Activated CD4-positive, alpha-beta memory T cell treated with anti-CD3 and anti-CD28 coated beads, Interleukin-2, amount 10 ng/mL, durations not matched to agents 7 days and 5 days (primary cell): ENCODE measurements at regions not wholly inside any gene's neighbourhood (a gene's known extent, or its start where the extent isn't known, plus 50 kb on each side); places are given as distances from the start of the nearest gene placed in this dataset.

Experiments
- CTCF ChIA-PET: fragments of 350-600 bp; sonication (Branson Sonifier 250); formaldehyde crosslinking; loops from one replicate; lab custom pipeline; 2021; ENCODE audit warnings: antibody characterized with exemption, inconsistent platforms; lab: Charles Lee
- POLR2A ChIA-PET: fragments of 350-600 bp; sonication (Branson Sonifier 250); formaldehyde crosslinking; loops from one replicate; lab custom pipeline; 2021; ENCODE audit warnings: antibody characterized with exemption; lab: Charles Lee
- DNase-seq: peaks from one replicate; pipeline ENCODE4 v3.0.0-alpha.2; 2020
- H3K27ac Mint-ChIP-seq: one replicate; pipeline ENCODE4 v1.8.0; 2021; ENCODE audit warnings: mild to moderate bottlenecking, mixed read lengths
- H3K27me3 Mint-ChIP-seq: one replicate; pipeline ENCODE4 v1.8.0; 2021; ENCODE audit warnings: mixed read lengths
- H3K36me3 Mint-ChIP-seq: one replicate; pipeline ENCODE4 v1.8.0; 2021; ENCODE audit warnings: low read depth, mixed read lengths
- H3K4me1 Mint-ChIP-seq: one replicate; pipeline ENCODE4 v1.8.0; 2021; ENCODE audit warnings: mixed read lengths
- H3K4me3 Mint-ChIP-seq: one replicate; pipeline ENCODE4 v1.8.0; 2021; ENCODE audit warnings: mild to moderate bottlenecking, mixed read lengths
- H3K9me3 Mint-ChIP-seq: one replicate; pipeline ENCODE4 v1.8.0; 2021; ENCODE audit warnings: mixed read lengths

GRCh38 chr1:110763149-110763548 lies 88.4 kb upstream of the KCNA3 start:
- Mint-ChIP-seq H3K9me3 (no peaks in the 10 kb centered on the region), H3K27ac (no peak overlapping the region), H3K36me3 (no peaks in the 10 kb centered on the region), H3K4me3 (no peak overlapping the region), H3K27me3 (peaks cover 24% of the 10 kb centered on the region), H3K4me1 (peaks cover 9% of the 10 kb centered on the region)
- CTCF ChIA-PET, result interaction anchor here (3.6 to 7.0 kb wide), 5 partner anchors 17 to 146 kb away, joined by 24 to 158 read pairs (median 33); no protein-coding TSS in a partner anchor
- DNase-seq, result no peak
- POLR2A ChIA-PET, result interaction anchor here (3.6 kb wide), 1 partner anchor 144 kb away, joined by 66 read pairs; no protein-coding TSS in a partner anchor

GRCh38 chr1:110760321-110760720 lies 85.6 kb upstream of the KCNA3 start:
- H3K4me3 Mint-ChIP-seq, result no peak overlapping the region
- peaks cover 27% of the 10 kb centered on the region for H3K27me3 Mint-ChIP-seq
- ChIA-PET POLR2A (no interaction called here), CTCF (interaction anchor here (1.5 to 3.4 kb wide), 2 partner anchors 141 to 205 kb away, joined by 3 to 16 read pairs; no protein-coding TSS in a partner anchor)
- H3K36me3 Mint-ChIP-seq, result no peaks in the 10 kb centered on the region
- peaks cover 2% of the 10 kb centered on the region for H3K4me1 Mint-ChIP-seq
- no peaks in the 10 kb centered on the region for H3K9me3 Mint-ChIP-seq
- no peak for DNase-seq
- H3K27ac Mint-ChIP-seq, result no peak overlapping the region

- ChIA-PET POLR2A (no interaction called here), CTCF (interaction anchor here (1.5 kb wide), 1 partner anchor 9 kb away, joined by 6 read pairs; no protein-coding TSS in a partner anchor)
- Mint-ChIP-seq H3K36me3 (no peaks in the 10 kb centered on the region), H3K4me3 (no peak overlapping the region), H3K4me1 (no peaks in the 10 kb centered on the region), H3K27ac (no peak overlapping the region), H3K27me3 (peaks cover 39% of the 10 kb centered on the region), H3K9me3 (no peaks in the 10 kb centered on the region)
- no peak for DNase-seq
Observed at GRCh38 chr1:110756506-110756905, 81.8 kb upstream of the KCNA3 start.

DNA sequence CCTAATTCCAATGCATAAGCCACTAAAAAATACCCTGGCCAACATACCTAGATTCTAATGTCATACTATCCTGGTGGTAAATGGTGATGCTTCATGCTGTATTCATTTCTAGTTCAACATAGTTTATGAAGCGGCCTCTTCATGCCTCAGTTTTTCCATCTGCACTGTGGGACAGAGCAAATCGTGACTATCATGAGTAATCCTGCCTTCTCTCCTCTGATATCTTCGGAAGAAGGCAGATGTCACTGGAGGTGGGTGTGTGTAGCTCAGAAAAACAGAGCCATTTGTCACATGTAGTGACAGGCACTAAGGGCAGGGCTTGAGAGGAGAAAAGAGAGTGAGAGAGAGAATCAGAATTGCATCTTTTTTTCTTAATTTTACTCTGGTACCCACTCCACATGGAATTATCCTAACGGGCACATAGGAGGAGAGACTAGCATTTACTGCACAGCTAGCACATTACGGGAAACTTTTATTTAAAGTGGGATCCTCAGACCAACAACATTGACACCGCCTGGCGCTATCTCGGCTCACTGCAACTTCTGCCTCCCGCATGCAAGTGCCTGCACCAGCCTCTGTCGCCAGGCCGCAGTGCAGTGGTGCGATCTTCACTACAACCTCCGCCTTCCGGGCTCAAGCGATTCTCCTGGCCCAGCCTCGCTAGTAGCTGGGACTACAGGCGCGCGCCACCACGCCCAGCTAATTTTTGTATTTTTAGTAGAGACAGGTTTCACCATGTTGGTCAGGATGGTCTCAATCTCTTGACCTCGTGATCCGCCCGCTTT lies 78.4 kb upstream of the KCNA3 start:
- CTCF ChIA-PET, result interaction anchor here (0.9 to 1.8 kb wide), 2 partner anchors 54 to 134 kb away, joined by 3 to 5 read pairs; no protein-coding TSS in a partner anchor

GRCh38 chr1:110750562-110750961 lies 75.8 kb upstream of the KCNA3 start:
- H3K9me3 Mint-ChIP-seq, result no peaks in the 10 kb centered on the region
- H3K36me3 Mint-ChIP-seq, result no peaks in the 10 kb centered on the region
- CTCF ChIA-PET, result interaction anchor here (1.1 kb wide), 1 partner anchor 14 kb away, joined by 6 read pairs; no protein-coding TSS in a partner anchor
- H3K27ac Mint-ChIP-seq, result no peak overlapping the region
- H3K27me3 Mint-ChIP-seq, result peaks cover 30% of the 10 kb centered on the region
- POLR2A ChIA-PET, result no interaction called here
- no peak for DNase-seq
- H3K4me1 Mint-ChIP-seq, result no peaks in the 10 kb centered on the region
- no peak overlapping the region for H3K4me3 Mint-ChIP-seq

More for the DNA sequence above, 78.4 kb upstream of the KCNA3 start:
- Mint-ChIP-seq H3K4me1 (no peaks in the 10 kb centered on the region), H3K27me3 (peaks cover 41% of the 10 kb centered on the region), H3K9me3 (no peaks in the 10 kb centered on the region), H3K4me3 (no peak overlapping the region), H3K36me3 (no peaks in the 10 kb centered on the region), H3K27ac (no peak overlapping the region)
- POLR2A ChIA-PET, result no interaction called here
- DNase-seq, result no peak

DNA sequence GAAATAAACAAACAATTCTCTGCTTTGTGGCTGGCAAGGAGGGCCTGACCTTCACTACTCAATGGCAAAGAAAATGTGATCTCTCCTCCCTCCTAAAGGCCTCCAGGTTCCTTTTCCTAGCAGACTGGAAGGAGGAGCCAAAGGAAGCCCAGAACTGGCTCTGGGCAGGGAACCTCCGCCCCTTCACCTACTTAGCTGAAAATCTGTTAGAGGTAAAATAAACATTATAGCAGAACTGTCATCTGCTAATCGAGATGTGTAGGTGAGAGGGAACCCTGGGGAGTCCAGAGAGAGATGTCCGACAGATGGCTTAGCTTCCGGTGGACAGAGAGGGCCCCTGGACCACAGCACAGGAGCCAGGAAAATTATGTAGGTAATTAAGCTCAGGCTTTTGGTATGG lies 75.2 kb upstream of the KCNA3 start:
- Mint-ChIP-seq H3K9me3 (no peaks in the 10 kb centered on the region), H3K27ac (no peak overlapping the region), H3K36me3 (no peaks in the 10 kb centered on the region), H3K4me1 (no peaks in the 10 kb centered on the region), H3K4me3 (no peak overlapping the region), H3K27me3 (peaks cover 32% of the 10 kb centered on the region)
- no peak for DNase-seq
- ChIA-PET POLR2A (no interaction called here), CTCF (interaction anchor here (1.1 kb wide), 1 partner anchor 15 kb away, joined by 6 read pairs; no protein-coding TSS in a partner anchor)

DNA sequence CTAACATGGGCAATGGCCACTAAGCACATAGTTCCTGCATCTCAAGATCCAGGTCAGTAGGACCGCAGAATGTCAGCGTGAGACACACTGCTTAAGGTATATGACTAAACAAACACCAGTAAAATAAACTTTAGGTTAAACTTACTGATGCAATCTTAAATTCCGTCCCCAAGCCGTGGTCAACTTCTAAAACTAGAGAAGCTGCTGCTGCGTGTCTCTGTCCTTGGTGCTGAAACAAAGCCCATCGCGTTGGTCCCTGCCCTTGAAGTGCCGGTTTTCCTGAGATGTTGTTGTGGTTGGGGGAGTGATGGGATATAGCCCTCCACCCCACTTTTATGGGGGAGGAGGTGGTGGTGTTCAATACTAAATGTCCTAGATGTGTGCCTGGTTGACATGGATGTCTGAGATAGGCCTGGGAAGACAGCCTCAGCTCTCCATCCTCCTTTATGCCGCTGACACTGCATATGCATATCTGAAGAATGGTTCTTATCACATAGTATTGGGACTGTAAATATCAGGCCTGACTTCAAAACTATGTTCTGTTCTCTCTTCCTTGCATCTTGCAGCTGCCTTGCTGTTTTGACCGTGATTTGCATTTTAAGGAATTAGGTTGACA lies 72.0 kb upstream of the KCNA3 start:
- ChIA-PET POLR2A (interaction anchor here (0.9 kb wide), 1 partner anchor 9 kb away, joined by 3 read pairs; no protein-coding TSS in a partner anchor), CTCF (interaction anchor here (3.1 kb wide), 1 partner anchor 18 kb away, joined by 9 read pairs; no protein-coding TSS in a partner anchor)
- H3K9me3 Mint-ChIP-seq, result no peaks in the 10 kb centered on the region

GRCh38 chr1:110743397-110743796 lies 68.7 kb upstream of the KCNA3 start:
- Mint-ChIP-seq H3K4me3 (no peak overlapping the region), H3K36me3 (no peaks in the 10 kb centered on the region), H3K4me1 (no peaks in the 10 kb centered on the region), H3K27me3 (peaks cover 26% of the 10 kb centered on the region), H3K27ac (no peak overlapping the region), H3K9me3 (no peaks in the 10 kb centered on the region)
- no peak for DNase-seq
- CTCF ChIA-PET, result no interaction called here
- POLR2A ChIA-PET, result no interaction called here

More for the DNA sequence above, 72.0 kb upstream of the KCNA3 start:
- H3K36me3 Mint-ChIP-seq, result no peaks in the 10 kb centered on the region
- peak; percentile 68 for DNase-seq
- H3K27me3 Mint-ChIP-seq, result peaks cover 36% of the 10 kb centered on the region
- H3K4me1 Mint-ChIP-seq, result no peaks in the 10 kb centered on the region
- H3K4me3 Mint-ChIP-seq, result no peak overlapping the region
- H3K27ac Mint-ChIP-seq, result no peak overlapping the region

DNA sequence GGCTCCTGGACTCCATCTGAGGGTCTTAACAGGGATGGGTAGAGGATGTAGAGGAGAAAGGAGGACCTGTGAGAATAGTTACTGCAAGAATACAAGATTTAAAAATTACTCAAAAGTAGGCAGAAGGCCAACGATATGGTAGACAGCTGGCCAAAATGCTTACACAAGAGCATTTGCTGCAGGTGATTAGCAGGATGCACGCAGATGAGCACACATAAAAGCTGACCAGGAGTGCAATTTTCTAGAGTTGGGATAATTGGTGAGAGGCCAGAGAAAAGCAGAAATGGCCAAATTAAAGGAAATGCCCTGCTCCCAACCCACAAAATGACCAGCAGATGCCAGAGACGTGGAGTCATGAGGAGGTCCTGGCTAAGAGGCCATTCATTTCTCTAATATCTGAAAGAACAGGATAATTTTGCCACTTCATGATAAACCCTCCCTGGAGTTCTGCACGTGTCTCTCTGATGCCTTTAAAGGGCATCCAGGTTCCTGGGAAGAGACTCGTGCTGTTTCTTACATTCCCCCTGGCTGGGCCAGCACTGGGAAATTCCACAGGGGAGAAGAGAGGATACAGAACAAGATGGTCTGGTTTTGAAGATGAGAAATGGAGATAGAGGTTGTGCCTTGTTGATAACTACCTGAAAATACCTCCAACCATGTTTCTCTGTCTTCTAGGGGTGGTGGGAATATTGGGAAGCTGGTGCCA lies 62.3 kb upstream of the KCNA3 start:
- Mint-ChIP-seq H3K27ac (no peak overlapping the region), H3K9me3 (no peaks in the 10 kb centered on the region), H3K4me1 (no peaks in the 10 kb centered on the region), H3K4me3 (no peak overlapping the region), H3K36me3 (no peaks in the 10 kb centered on the region), H3K27me3 (peaks cover 17% of the 10 kb centered on the region)
- no peak for DNase-seq
- ChIA-PET POLR2A (interaction anchor here (1.4 kb wide), 1 partner anchor 10 kb away, joined by 5 read pairs; no protein-coding TSS in a partner anchor), CTCF (no interaction called here)

DNA sequence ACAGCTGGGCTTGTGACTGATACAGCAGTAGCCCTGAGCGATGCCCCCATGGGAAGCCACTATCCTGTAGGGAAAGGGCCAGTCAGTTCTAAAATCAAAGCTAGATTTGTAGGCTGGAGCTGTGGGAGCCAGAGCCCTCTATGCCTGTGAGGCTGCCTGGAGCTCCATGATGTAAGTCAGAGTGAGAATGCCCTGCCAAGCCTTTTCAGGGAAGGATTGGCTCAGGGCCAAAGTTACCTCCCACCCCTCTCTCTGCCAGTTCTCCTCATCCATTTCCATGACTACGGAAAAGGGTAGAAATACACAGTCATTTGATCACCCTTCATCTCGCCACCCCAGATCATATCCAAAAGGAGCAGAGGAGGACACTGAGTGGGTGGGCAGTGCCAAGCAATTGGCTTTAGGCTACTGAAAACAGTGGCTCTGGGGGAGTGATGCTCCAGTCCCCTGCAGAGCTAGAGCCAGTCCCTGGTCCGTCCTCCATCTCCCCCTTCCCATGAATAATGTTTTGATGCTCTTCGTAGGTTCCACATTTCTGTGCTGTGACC lies 59.5 kb upstream of the KCNA3 start:
- H3K27me3 Mint-ChIP-seq, result peaks cover 15% of the 10 kb centered on the region
- no peak overlapping the region for H3K27ac Mint-ChIP-seq
- DNase-seq, result no peak
- H3K4me3 Mint-ChIP-seq, result no peak overlapping the region
- H3K4me1 Mint-ChIP-seq, result no peaks in the 10 kb centered on the region
- CTCF ChIA-PET, result interaction anchor here (0.9 to 1.0 kb wide), 2 partner anchors 31 to 116 kb away, joined by 3 to 4 read pairs; no protein-coding TSS in a partner anchor
- no peaks in the 10 kb centered on the region for H3K36me3 Mint-ChIP-seq
- H3K9me3 Mint-ChIP-seq, result no peaks in the 10 kb centered on the region
- POLR2A ChIA-PET, result no interaction called here

GRCh38 chr1:110731529-110731928 lies 56.8 kb upstream of the KCNA3 start:
- no peak for DNase-seq
- Mint-ChIP-seq H3K4me1 (peaks cover 19% of the 10 kb centered on the region), H3K27me3 (peaks cover 15% of the 10 kb centered on the region), H3K36me3 (no peaks in the 10 kb centered on the region), H3K9me3 (no peaks in the 10 kb centered on the region), H3K27ac (no peak overlapping the region), H3K4me3 (no peak overlapping the region)
- POLR2A ChIA-PET, result no interaction called here
- CTCF ChIA-PET, result interaction anchor here (0.8 to 1.6 kb wide), 2 partner anchors 25 to 112 kb away, joined by 3 read pairs; no protein-coding TSS in a partner anchor

- no peak for DNase-seq
- Mint-ChIP-seq H3K36me3 (no peaks in the 10 kb centered on the region), H3K4me1 (peaks cover 27% of the 10 kb centered on the region), H3K27ac (no peak overlapping the region), H3K9me3 (no peaks in the 10 kb centered on the region), H3K4me3 (no peak overlapping the region), H3K27me3 (no peaks in the 10 kb centered on the region)
- ChIA-PET POLR2A (interaction anchor here (0.6 kb wide), 1 partner anchor 122 kb away, joined by 3 read pairs; the partner anchor contains the start of gene KCNA2), CTCF (no interaction called here)
Observed at GRCh38 chr1:110728388-110729001, 53.8 kb upstream of the KCNA3 start.
